ENCODE measurements at regions not wholly inside any gene's neighbourhood (a gene's known extent, or its start where the extent isn't known, plus 50 kb on each side); places are given as distances from the start of the nearest gene placed in this dataset.

- no peak for DNase-seq (ENCODE audit: low spot score)
These were observed 571.7 kb downstream of the METTL15 start for GRCh38 chr11:28679795-28680468.

- no peak for DNase-seq (ENCODE audit: low spot score)
These were observed 569.5 kb downstream of the METTL15 start for GRCh38 chr11:28677721-28678120.

GRCh38 chr11:28675183-28675582 lies 567.0 kb downstream of the METTL15 start:
- no peak for DNase-seq (ENCODE audit: low spot score)

GRCh38 chr11:28674433-28675103 lies 566.4 kb downstream of the METTL15 start:
- DNase-seq (ENCODE audit: low spot score) = no peak

- no peak for DNase-seq (ENCODE audit: low spot score)
These were observed 565.7 kb downstream of the METTL15 start for GRCh38 chr11:28673691-28674432.

GRCh38 chr11:28671274-28671673 lies 563.1 kb downstream of the METTL15 start:
- no peak for DNase-seq (ENCODE audit: low spot score)

GRCh38 chr11:28666632-28667031 lies 558.4 kb downstream of the METTL15 start:
- DNase-seq (ENCODE audit: low spot score) = no peak

GRCh38 chr11:28659716-28660348 lies 551.6 kb downstream of the METTL15 start:
- DNase-seq (ENCODE audit: low spot score) = no peak

- no peak for DNase-seq (ENCODE audit: low spot score)
These were observed 549.3 kb downstream of the METTL15 start for GRCh38 chr11:28657378-28658030.

- DNase-seq (ENCODE audit: low spot score) = no peak
These were observed 546.0 kb downstream of the METTL15 start for GRCh38 chr11:28654191-28654590.

GRCh38 chr11:28649922-28650321 lies 541.7 kb downstream of the METTL15 start:
- DNase-seq (ENCODE audit: low spot score) = no peak

- DNase-seq (ENCODE audit: low spot score) = no peak
These were observed 528.4 kb downstream of the METTL15 start for GRCh38 chr11:28636566-28636965.

GRCh38 chr11:28636033-28636432 lies 527.8 kb downstream of the METTL15 start:
- no peak for DNase-seq (ENCODE audit: low spot score)

- no peak for DNase-seq (ENCODE audit: low spot score)
These were observed 524.1 kb downstream of the METTL15 start for GRCh38 chr11:28632338-28632737.

- DNase-seq (ENCODE audit: low spot score) = no peak
These were observed 523.0 kb downstream of the METTL15 start for GRCh38 chr11:28631148-28631547.

- no peak for DNase-seq (ENCODE audit: low spot score)
These were observed 521.0 kb downstream of the METTL15 start for GRCh38 chr11:28629235-28629634.

GRCh38 chr11:28628412-28628811 lies 520.2 kb downstream of the METTL15 start:
- no peak for DNase-seq (ENCODE audit: low spot score)

GRCh38 chr11:28627690-28628255 lies 519.6 kb downstream of the METTL15 start:
- no peak for DNase-seq (ENCODE audit: low spot score)

GRCh38 chr11:28625532-28625931 lies 517.3 kb downstream of the METTL15 start:
- DNase-seq (ENCODE audit: low spot score) = no peak

- no peak for DNase-seq (ENCODE audit: low spot score)
These were observed 513.6 kb downstream of the METTL15 start for GRCh38 chr11:28621753-28622152.

- no peak for DNase-seq (ENCODE audit: low spot score)
These were observed 511.8 kb downstream of the METTL15 start for GRCh38 chr11:28619846-28620540.

Measured in hematopoietic multipotent progenitor cell treated with erythropoietin and hydrocortisone succinate and interleukin-3 and kit ligand, for 17 days (in vitro differentiated cells).